ENCODE measurements at regions not wholly inside any gene's neighbourhood (a gene's known extent, or its start where the extent isn't known, plus 50 kb on each side); places are given as distances from the start of the nearest gene placed in this dataset.

DNA sequence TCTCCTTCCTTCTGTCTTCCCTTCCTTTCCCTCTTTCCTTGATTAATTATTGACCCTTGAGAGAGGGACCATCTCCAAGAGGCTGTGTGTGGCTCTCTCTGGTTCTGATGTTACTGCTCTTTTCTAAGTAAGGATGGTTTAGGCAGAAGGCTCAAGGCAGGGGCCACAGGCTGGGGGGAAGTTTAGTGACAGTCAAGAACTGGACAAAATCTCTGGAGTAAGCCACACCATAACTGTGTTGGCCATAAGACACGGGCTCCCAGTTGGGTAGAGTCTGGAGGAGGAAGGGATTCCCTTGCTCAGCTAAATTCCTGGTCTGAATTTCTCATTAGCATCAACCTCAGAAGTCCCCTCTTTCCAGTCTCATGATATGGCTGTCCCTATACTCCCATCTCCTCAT lies 74.7 kb downstream of the BUD13 start:
- H3K4me3 ChIP-seq (ENCODE audit: low read depth, low read length): no peak overlapping the region
- DNase-seq (ENCODE audit: low read depth): no peak
- TF ChIP-seq, protein P1, sequence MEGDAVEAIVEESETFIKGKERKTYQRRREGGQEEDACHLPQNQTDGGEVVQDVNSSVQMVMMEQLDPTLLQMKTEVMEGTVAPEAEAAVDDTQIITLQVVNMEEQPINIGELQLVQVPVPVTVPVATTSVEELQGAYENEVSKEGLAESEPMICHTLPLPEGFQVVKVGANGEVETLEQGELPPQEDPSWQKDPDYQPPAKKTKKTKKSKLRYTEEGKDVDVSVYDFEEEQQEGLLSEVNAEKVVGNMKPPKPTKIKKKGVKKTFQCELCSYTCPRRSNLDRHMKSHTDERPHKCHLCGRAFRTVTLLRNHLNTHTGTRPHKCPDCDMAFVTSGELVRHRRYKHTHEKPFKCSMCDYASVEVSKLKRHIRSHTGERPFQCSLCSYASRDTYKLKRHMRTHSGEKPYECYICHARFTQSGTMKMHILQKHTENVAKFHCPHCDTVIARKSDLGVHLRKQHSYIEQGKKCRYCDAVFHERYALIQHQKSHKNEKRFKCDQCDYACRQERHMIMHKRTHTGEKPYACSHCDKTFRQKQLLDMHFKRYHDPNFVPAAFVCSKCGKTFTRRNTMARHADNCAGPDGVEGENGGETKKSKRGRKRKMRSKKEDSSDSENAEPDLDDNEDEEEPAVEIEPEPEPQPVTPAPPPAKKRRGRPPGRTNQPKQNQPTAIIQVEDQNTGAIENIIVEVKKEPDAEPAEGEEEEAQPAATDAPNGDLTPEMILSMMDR (IDR thresholded peaks at IDR 0.05; ENCODE audit: insufficient read depth, low read depth, low read length): no peak

- TF ChIP-seq, protein P1 (IDR thresholded peaks at IDR 0.05; ENCODE audit: insufficient read depth, low read depth, low read length): no peak
- H3K4me3 ChIP-seq (ENCODE audit: low read depth, low read length): no peak overlapping the region
- no peak for DNase-seq (ENCODE audit: low read depth)
Measured at GRCh38 chr11:116697639-116698038, 75.1 kb downstream of the BUD13 start.

DNA sequence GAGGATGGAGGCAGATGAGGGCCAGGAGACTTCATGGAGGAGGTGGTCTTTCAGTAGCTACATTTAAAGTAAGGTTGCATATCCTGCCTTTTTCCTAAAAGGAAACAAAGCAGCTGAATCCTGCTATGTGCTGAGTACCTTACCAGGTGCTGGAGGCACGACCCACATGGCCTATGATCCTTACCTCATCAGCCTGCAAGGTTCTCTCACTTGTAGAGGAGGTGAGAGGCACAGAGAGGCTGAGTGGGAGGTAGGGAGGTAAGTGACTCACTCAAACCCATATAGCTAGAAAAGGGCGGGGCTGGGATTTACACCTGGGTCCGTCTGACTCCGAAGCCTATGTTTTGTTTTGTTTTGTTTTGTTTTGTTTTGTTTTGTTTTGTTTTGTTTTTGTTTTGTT lies 75.8 kb downstream of the BUD13 start:
- TF ChIP-seq, protein P1 (IDR thresholded peaks at IDR 0.05; ENCODE audit: insufficient read depth, low read depth, low read length): no peak
- DNase-seq (ENCODE audit: low read depth): no peak
- no peak overlapping the region for H3K4me3 ChIP-seq (ENCODE audit: low read depth, low read length)

DNA sequence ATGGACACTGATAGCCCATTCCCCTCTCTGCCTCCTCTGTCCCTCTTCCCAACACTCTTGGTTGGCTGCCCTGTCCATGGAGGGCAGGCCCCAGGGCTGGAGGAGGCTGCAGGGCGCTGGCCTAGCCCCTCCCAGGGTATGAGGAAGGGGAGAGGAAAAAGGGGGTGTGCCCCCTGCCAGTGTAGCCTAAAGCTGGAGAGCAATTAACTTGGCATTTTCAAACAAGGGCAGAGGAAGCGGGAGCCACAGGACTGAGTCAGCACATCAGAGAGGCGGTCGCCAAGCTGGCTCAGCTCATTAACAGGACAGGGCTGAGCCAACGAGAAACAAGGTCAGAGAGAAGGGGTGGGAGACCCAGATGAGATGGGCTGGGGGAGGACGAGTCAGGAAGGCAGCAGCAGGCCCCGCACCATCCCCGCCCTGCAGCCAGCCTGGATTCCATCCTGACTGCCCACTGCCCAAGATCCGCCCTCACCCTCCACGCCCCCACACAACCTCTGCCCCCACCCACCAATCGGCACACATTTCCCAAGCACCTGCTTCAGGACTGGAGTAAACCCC lies 76.3 kb downstream of the BUD13 start:
- no peak overlapping the region for H3K4me3 ChIP-seq (ENCODE audit: low read depth, low read length)
- TF ChIP-seq, protein P1 (IDR thresholded peaks at IDR 0.05; ENCODE audit: insufficient read depth, low read depth, low read length): no peak
- DNase-seq (ENCODE audit: low read depth): no peak

DNA sequence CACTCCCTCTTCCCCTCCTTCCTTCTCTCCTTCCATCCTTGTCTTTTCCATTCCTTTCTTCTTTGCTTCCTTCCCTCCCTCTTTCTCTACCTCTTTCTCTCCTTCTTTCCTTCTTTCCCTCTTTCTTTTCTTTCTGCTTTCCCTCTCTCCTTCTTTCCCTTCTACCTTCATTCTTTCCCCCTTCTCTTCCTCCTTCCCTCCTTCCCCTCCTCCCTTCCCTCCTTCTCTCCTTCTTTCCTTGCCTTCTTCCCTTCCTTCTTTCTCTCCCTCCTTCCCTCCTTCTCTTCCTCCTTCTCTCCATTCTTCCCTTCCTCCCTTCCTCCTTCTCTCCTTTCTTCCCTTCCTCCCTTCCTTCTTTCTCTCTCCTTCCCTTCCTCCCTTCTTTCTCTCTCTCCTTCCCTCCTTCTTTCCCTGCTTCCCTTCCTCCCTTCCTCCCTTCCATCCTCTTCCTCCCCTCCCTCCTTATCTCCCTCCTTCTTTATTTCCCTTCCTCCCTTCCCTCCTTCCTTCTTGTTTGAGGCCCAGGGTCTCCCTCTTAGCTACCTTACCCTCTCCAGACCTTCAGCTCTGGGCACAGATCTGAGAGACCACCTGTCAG lies 77.0 kb downstream of the BUD13 start:
- TF ChIP-seq, protein P1 (IDR thresholded peaks at IDR 0.05; ENCODE audit: insufficient read depth, low read depth, low read length): no peak
- DNase-seq (ENCODE audit: low read depth): no peak
- H3K4me3 ChIP-seq (ENCODE audit: low read depth, low read length): no peak overlapping the region

GRCh38 chr11:116694815-116695590 lies 77.8 kb downstream of the BUD13 start:
- TF ChIP-seq, protein P1 (IDR thresholded peaks at IDR 0.05; ENCODE audit: insufficient read depth, low read depth, low read length): no peak
- no peak overlapping the region for H3K4me3 ChIP-seq (ENCODE audit: low read depth, low read length)
- no peak for DNase-seq (ENCODE audit: low read depth)
